ENCODE measurements at regions not wholly inside any gene's neighbourhood (a gene's known extent, or its start where the extent isn't known, plus 50 kb on each side); places are given as distances from the start of the nearest gene placed in this dataset.

- TF ChIP-seq CTCF (IDR thresholded peaks at IDR 0.05), result no peak
- no peak for TF ChIP-seq POLR2A (IDR thresholded peaks at IDR 0.05)
These were observed 347.9 kb upstream of the STAC start for GRCh38 chr3:36032180-36033047.

All from lower leg skin (tissue), 3 donors.